GM12878 (cell line): ENCODE measurements at regions not wholly inside any gene's neighbourhood (a gene's known extent, or its start where the extent isn't known, plus 50 kb on each side); places are given as distances from the start of the nearest gene placed in this dataset.

Source experiments
- ATAC-seq: fragments of 200-7000 bp; cut with Tn5 transposase; 3 replicates; pipeline ENCODE4 v1.9.1; 2020; ENCODE audit warnings: mild to moderate bottlenecking, moderate library complexity
- BruUV-seq: library from RNA; stranded (reverse); fragments of 400-500 nt; replicated peaks from 2 replicates; lab custom pipeline; 2021; lab: Mats Ljungman, UMichigan
- CTCF ChIA-PET: fragments of 300-600 bp; sonication (Branson Sonifier 250); formaldehyde crosslinking; extraction: SDS; loops from one replicate; lab custom pipeline; 2021; ENCODE audit warnings: inconsistent platforms; lab: Yijun Ruan, JAX
- POLR2A ChIA-PET: fragments of 350-600 bp; formaldehyde crosslinking; extraction: SDS; loops from one replicate; lab custom pipeline; 2021; ENCODE audit warnings: inconsistent platforms; lab: Charles Lee
- RAD21 ChIA-PET: fragments of 300-600 bp; sonication (Branson Sonifier 250); formaldehyde crosslinking; loops from one replicate; lab custom pipeline; 2023; ENCODE audit warnings: antibody characterized with exemption; ENCODE audit not compliant: unreplicated experiment; lab: Charles Lee
- SMC1A ChIA-PET: fragments of 300-600 bp; sonication (Branson Sonifier 250); formaldehyde crosslinking; loops from one replicate; lab custom pipeline; 2023; ENCODE audit not compliant: unreplicated experiment, uncharacterized antibody; lab: Charles Lee
- DNase-seq: peaks from one replicate; pipeline ENCODE4 v3.0.0-alpha.2; 2011; ENCODE audit warnings: low read depth, low spot score
- FAIRE-seq: peaks from 3 replicates; lab custom pipeline; 2011; peaks lifted over from hg19 to GRCh38; lab: Jason Lieb, UNC
- H2AFZ ChIP-seq: 2 replicates; pipeline ENCODE4 v1.6.0; 2011; ENCODE audit warnings: low read depth, low read length, control low read depth; ENCODE audit not compliant: control insufficient read depth
- H3K27ac ChIP-seq: 2 replicates; pipeline ENCODE4 v1.5.1; 2011; ENCODE audit warnings: control low read depth; ENCODE audit not compliant: control insufficient read depth, insufficient read depth
- H3K27me3 ChIP-seq, 2 experiments: replicated peaks in 1 of 2; 2 replicates each; pipeline versions ENCODE4 v1.6.0 to v1.6.1; 2011; ENCODE audit warnings: low read length in 1 of 2; ENCODE audit not compliant: control insufficient read depth in 2 of 2, insufficient read depth in 2 of 2
- H3K36me3 ChIP-seq, 2 experiments: 2 replicates each; pipeline ENCODE4 v1.5.1; 2011; ENCODE audit warnings: low read length in 1 of 2; ENCODE audit not compliant: control insufficient read depth in 2 of 2, insufficient read depth in 2 of 2
- H3K4me1 ChIP-seq: 2 replicates; pipeline ENCODE4 v1.6.1; 2011; ENCODE audit warnings: mild to moderate bottlenecking, low read length, moderate library complexity, mixed read lengths; ENCODE audit not compliant: control insufficient read depth, insufficient read depth
- H3K4me2 ChIP-seq: 2 replicates; pipeline ENCODE4 v1.6.0; 2011; ENCODE audit warnings: control low read depth; ENCODE audit not compliant: control insufficient read depth, insufficient read depth
- H3K4me3 ChIP-seq: fragments of 200-600 bp; sonication (generic); 2 replicates; pipeline ENCODE4 v1.5.1; 2016
- H3K79me2 ChIP-seq: 2 replicates; pipeline ENCODE4 v1.6.0; 2011; ENCODE audit warnings: low read length; ENCODE audit not compliant: control insufficient read depth, insufficient read depth
- H3K9ac ChIP-seq: 2 replicates; pipeline ENCODE4 v1.8.0; 2011; ENCODE audit warnings: low read length, control low read depth, mixed read lengths; ENCODE audit not compliant: control insufficient read depth, insufficient read depth
- H3K9me3 ChIP-seq: replicated peaks from 3 replicates; pipeline ENCODE4 v1.5.1; 2011; ENCODE audit warnings: mild to moderate bottlenecking, low read length; ENCODE audit not compliant: control insufficient read depth, insufficient read depth
- H4K20me1 ChIP-seq: 2 replicates; pipeline ENCODE4 v1.6.0; 2011; ENCODE audit not compliant: control insufficient read depth, insufficient read depth
- EZH2 ChIP-seq: IDR thresholded peaks from 2 replicates; pipeline ENCODE4 v1.6.1; 2012; ENCODE audit warnings: low read depth, mild to moderate bottlenecking, control low read depth, inconsistent platforms, low read length, borderline replicate concordance; ENCODE audit not compliant: control insufficient read depth
- KDM1A ChIP-seq: fragments of 200-600 bp; sonication (generic); IDR thresholded peaks from 2 replicates; pipeline ENCODE4 v1.6.1; 2016; ENCODE audit warnings: borderline replicate concordance
- MEF2B ChIP-seq: fragments of 450-650 bp; IDR thresholded peaks from 2 replicates; pipeline ENCODE4 v1.6.1; 2018; ENCODE audit warnings: mild to moderate bottlenecking, moderate library complexity; ENCODE audit not compliant: partially characterized antibody, poor library complexity, severe bottlenecking
- NFIC ChIP-seq: IDR thresholded peaks from 2 replicates; pipeline ENCODE4 v1.6.1; 2012; ENCODE audit warnings: low read depth, mild to moderate bottlenecking, inconsistent platforms, low read length, moderate library complexity
- RAD21 ChIP-seq: IDR thresholded peaks from 2 replicates; pipeline ENCODE4 v1.6.1; 2011; ENCODE audit warnings: mild to moderate bottlenecking, low read depth, low read length, moderate library complexity; ENCODE audit not compliant: insufficient read depth
- RB1 ChIP-seq: fragments of 450-650 bp; formaldehyde crosslinking; IDR thresholded peaks from 2 replicates; pipeline ENCODE4 v1.6.1; 2017; ENCODE audit warnings: mild to moderate bottlenecking, borderline replicate concordance
- TCF3 ChIP-seq: IDR thresholded peaks from 2 replicates; pipeline ENCODE4 v1.6.1; 2012; ENCODE audit warnings: low read depth, mild to moderate bottlenecking, low read length, borderline replicate concordance; ENCODE audit not compliant: insufficient read depth
- TCF7 ChIP-seq: IDR thresholded peaks from 2 replicates; pipeline ENCODE4 v1.6.1; 2014; ENCODE audit warnings: antibody characterized with exemption, borderline replicate concordance
- YY1 ChIP-seq: IDR thresholded peaks from 2 replicates; pipeline ENCODE4 v1.6.1; 2011; ENCODE audit warnings: low read depth, mild to moderate bottlenecking, low read length
- ZNF217 ChIP-seq: fragments of 450-650 bp; IDR thresholded peaks from 2 replicates; pipeline ENCODE4 v1.6.1; 2017; ENCODE audit warnings: antibody characterized with exemption, mild to moderate bottlenecking
- ZZZ3 ChIP-seq: IDR thresholded peaks from 2 replicates; pipeline ENCODE4 v1.6.1; 2011; ENCODE audit warnings: low read depth; ENCODE audit not compliant: control insufficient read depth, insufficient read length
- WGBS: methylation state at CpG from one replicate; pipeline ENCODE4 v1.1.6; 2016; ENCODE audit warnings: low lambda C conversion rate; ENCODE audit not compliant: insufficient replicate concordance, insufficient coverage; ENCODE audit errors: missing lambda C conversion rate; 5-methylcytosine and 5-hydroxymethylcytosine counted together
- in situ Hi-C: fragments of 300-500 bp; cut with MboI; formaldehyde crosslinking; loops from 9 replicates; pipeline ENCODE4 v1.14.3; 2018; ENCODE audit warnings: mixed read lengths
- intact Hi-C: fragments of 100-400 bp; cut with micrococcal nuclease; formaldehyde crosslinking; loops from one replicate; pipeline ENCODE4 v1.14.2; 2022; ENCODE audit not compliant: unreplicated experiment
- TF ChIP-seq, protein P1 (sequence below): fragments of 450-650 bp; IDR thresholded peaks from 2 replicates; pipeline ENCODE4 v1.6.1; 2016; ENCODE audit warnings: mild to moderate bottlenecking, moderate library complexity, borderline replicate concordance
- TF ChIP-seq, protein P2 (sequence below): IDR thresholded peaks from 2 replicates; pipeline ENCODE4 v1.6.1; 2011; ENCODE audit warnings: low read depth, mild to moderate bottlenecking, low read length, moderate library complexity, borderline replicate concordance; ENCODE audit errors: extremely low read depth

DNA sequence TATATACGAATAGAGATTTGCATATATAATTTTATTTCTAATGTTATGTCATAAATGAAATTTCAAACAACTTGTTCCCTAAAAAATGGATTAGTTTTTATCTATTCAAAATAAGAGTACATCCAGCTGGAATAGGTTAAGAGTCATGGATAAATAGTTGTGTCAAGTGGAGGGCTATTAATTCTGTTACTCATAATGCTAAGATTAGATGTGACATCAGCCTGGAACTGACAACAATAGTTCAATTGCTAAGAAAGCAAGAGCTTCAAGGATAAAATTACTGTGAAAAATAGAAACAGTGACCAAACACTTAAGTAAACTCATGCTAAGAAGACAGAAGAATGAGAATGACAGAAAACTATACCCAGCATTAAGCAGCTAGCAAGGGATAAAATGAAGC, 92.2 kb upstream of the CDH9 start:
- ATAC-seq (no peak), FAIRE-seq (no peak), DNase-seq (no peak)
- no peaks in the 10 kb centered on the region for H3K36me3 ChIP-seq
- RAD21 ChIA-PET, result no interaction called here
- H3K79me2 ChIP-seq, result no peaks in the 10 kb centered on the region
- no peaks in the 10 kb centered on the region for H3K4me1 ChIP-seq
- no peaks in the 10 kb centered on the region for H4K20me1 ChIP-seq
- POLR2A ChIA-PET, result no interaction called here
- SMC1A ChIA-PET, result interaction anchor here (1.0 kb wide), 1 partner anchor 21 kb away, joined by 3 read pairs; no protein-coding TSS in a partner anchor
- no peak overlapping the region for H2AFZ ChIP-seq
- no peaks in the 10 kb centered on the region for H3K27me3 ChIP-seq
- no peak overlapping the region for H3K4me3 ChIP-seq
- no peak overlapping the region for H3K27ac ChIP-seq
- intact Hi-C loops (no loop called here), in situ Hi-C loops (no loop called here)
- H3K9me3 ChIP-seq, result no peaks in the 10 kb centered on the region
- BruUV-seq, result no TSS peak
- no peak overlapping the region for H3K9ac ChIP-seq
- TF ChIP-seq, protein P1, sequence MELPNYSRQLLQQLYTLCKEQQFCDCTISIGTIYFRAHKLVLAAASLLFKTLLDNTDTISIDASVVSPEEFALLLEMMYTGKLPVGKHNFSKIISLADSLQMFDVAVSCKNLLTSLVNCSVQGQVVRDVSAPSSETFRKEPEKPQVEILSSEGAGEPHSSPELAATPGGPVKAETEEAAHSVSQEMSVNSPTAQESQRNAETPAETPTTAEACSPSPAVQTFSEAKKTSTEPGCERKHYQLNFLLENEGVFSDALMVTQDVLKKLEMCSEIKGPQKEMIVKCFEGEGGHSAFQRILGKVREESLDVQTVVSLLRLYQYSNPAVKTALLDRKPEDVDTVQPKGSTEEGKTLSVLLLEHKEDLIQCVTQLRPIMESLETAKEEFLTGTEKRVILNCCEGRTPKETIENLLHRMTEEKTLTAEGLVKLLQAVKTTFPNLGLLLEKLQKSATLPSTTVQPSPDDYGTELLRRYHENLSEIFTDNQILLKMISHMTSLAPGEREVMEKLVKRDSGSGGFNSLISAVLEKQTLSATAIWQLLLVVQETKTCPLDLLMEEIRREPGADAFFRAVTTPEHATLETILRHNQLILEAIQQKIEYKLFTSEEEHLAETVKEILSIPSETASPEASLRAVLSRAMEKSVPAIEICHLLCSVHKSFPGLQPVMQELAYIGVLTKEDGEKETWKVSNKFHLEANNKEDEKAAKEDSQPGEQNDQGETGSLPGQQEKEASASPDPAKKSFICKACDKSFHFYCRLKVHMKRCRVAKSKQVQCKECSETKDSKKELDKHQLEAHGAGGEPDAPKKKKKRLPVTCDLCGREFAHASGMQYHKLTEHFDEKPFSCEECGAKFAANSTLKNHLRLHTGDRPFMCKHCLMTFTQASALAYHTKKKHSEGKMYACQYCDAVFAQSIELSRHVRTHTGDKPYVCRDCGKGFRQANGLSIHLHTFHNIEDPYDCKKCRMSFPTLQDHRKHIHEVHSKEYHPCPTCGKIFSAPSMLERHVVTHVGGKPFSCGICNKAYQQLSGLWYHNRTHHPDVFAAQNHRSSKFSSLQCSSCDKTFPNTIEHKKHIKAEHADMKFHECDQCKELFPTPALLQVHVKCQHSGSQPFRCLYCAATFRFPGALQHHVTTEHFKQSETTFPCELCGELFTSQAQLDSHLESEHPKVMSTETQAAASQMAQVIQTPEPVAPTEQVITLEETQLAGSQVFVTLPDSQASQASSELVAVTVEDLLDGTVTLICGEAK, result no peak
- TF ChIP-seq, all 136 proteins: peak for 0
- CTCF ChIA-PET, result no interaction called here
- 0% methylated on average over 1 of the region's 1 CpG for WGBS
- no peak overlapping the region for H3K4me2 ChIP-seq

DNA sequence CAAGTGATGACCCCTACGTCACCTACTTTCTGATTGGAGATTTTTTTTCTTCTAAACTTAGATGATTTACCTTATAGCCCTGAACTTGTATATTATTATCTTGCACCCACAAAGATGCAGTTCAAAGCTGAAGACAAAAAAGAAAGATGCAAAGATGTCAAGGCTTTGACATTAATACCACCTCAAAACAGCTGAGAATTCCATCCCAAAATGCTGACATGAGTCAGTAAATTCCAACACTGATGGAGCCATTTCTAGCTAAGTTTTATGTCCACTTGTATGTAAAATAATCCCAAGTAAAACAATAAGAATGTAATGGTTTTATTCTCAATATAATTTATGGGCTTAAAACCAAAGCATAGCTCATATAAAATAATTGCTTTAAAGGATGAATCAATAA, 91.5 kb upstream of the CDH9 start:
- no peaks in the 10 kb centered on the region for H3K27me3 ChIP-seq
- H3K4me3 ChIP-seq, result no peak overlapping the region
- H3K4me2 ChIP-seq, result no peak overlapping the region
- H3K36me3 ChIP-seq, result no peaks in the 10 kb centered on the region
- ChIA-PET CTCF (no interaction called here), POLR2A (no interaction called here), SMC1A (interaction anchor here (0.9 to 1.0 kb wide), 2 partner anchors 20 to 108 kb away, joined by 3 read pairs; no protein-coding TSS in a partner anchor), RAD21 (no interaction called here)
- no peak for DNase-seq
- no peak overlapping the region for H3K27ac ChIP-seq
- no peaks in the 10 kb centered on the region for H3K79me2 ChIP-seq
- FAIRE-seq, result no peak
- H3K9ac ChIP-seq, result no peak overlapping the region
- H2AFZ ChIP-seq, result no peak overlapping the region
- intact Hi-C loops, result loop anchor here (10.0 kb wide), 1 partner anchor 885 kb away; no protein-coding TSS in a partner anchor
- H3K9me3 ChIP-seq, result no peaks in the 10 kb centered on the region
- 26% methylated on average over 1 of the region's 1 CpG for WGBS
- in situ Hi-C loops, result no loop called here
- BruUV-seq, result no TSS peak
- H3K4me1 ChIP-seq, result no peaks in the 10 kb centered on the region
- ATAC-seq, result no peak
- no peaks in the 10 kb centered on the region for H4K20me1 ChIP-seq
- TF ChIP-seq KDM1A (no peak), MEF2B (no peak), RAD21 (no peak), NFIC (no peak), YY1 (no peak), ZZZ3 (no peak), RB1 (no peak), TCF7 (no peak), TCF3 (no peak), ZNF217 (no peak), EZH2 (no peak)
- TF ChIP-seq, protein P2, sequence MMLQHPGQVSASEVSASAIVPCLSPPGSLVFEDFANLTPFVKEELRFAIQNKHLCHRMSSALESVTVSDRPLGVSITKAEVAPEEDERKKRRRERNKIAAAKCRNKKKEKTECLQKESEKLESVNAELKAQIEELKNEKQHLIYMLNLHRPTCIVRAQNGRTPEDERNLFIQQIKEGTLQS, result no peak
